Mesenchymal stem cell (in vitro differentiated cells and primary cell): ENCODE measurements at regions not wholly inside any gene's neighbourhood (a gene's known extent, or its start where the extent isn't known, plus 50 kb on each side); places are given as distances from the start of the nearest gene placed in this dataset.

Experiments used
- DNase-seq: peaks from one replicate; pipeline ENCODE4 v3.0.0-alpha.2; 2013
- H2AFZ ChIP-seq: one replicate; pipeline ENCODE4 v1.6.1; 2013; ENCODE audit warnings: low read depth, mild to moderate bottlenecking, control low read depth, inconsistent platforms, low read length, moderate library complexity
- H2AK5ac ChIP-seq: 2 replicates; pipeline ENCODE4 v1.6.1; 2013; ENCODE audit warnings: low read length, moderate library complexity, mild to moderate bottlenecking, inconsistent platforms; ENCODE audit not compliant: severe bottlenecking
- H2BK120ac ChIP-seq: one replicate; pipeline ENCODE4 v1.6.1; 2013; ENCODE audit warnings: low read depth, mild to moderate bottlenecking, inconsistent platforms, low read length, moderate library complexity
- H2BK12ac ChIP-seq, 2 experiments: one replicate each; pipeline ENCODE4 v1.6.1; 2013; ENCODE audit warnings: inconsistent platforms in 2 of 2, low read length in 2 of 2, mild to moderate bottlenecking in 2 of 2, moderate library complexity in 2 of 2, control low read depth in 1 of 2
- H2BK15ac ChIP-seq: one replicate; pipeline ENCODE4 v1.6.1; 2013; ENCODE audit warnings: mild to moderate bottlenecking, low read depth, inconsistent platforms; ENCODE audit not compliant: poor library complexity, severe bottlenecking
- H2BK5ac ChIP-seq: 2 replicates; pipeline ENCODE4 v1.6.1; 2013; ENCODE audit warnings: low read depth, mild to moderate bottlenecking, low read length, control low read depth, inconsistent platforms; ENCODE audit not compliant: poor library complexity, severe bottlenecking
- H3K14ac ChIP-seq, 2 experiments: one replicate each; pipeline ENCODE4 v1.6.1; 2013; ENCODE audit warnings: inconsistent platforms in 2 of 2, low read length in 2 of 2, control low read depth in 1 of 2, mild to moderate bottlenecking in 1 of 2, moderate library complexity in 1 of 2
- H3K18ac ChIP-seq, 2 experiments: one replicate each; pipeline ENCODE4 v1.6.1; 2013; ENCODE audit warnings: inconsistent platforms in 2 of 2, low read length in 2 of 2, control low read depth in 1 of 2, low read depth in 1 of 2, mild to moderate bottlenecking in 1 of 2
- H3K23ac ChIP-seq, 2 experiments: one replicate each; pipeline ENCODE4 v1.6.1; 2013; ENCODE audit warnings: inconsistent platforms in 2 of 2, low read length in 2 of 2, mild to moderate bottlenecking in 2 of 2, moderate library complexity in 2 of 2, control low read depth in 1 of 2
- H3K27ac ChIP-seq: 2 replicates; pipeline ENCODE4 v1.5.1; 2013; ENCODE audit warnings: mild to moderate bottlenecking, moderate library complexity, low read length, control low read depth, inconsistent platforms; ENCODE audit not compliant: poor library complexity, severe bottlenecking
- H3K27me3 ChIP-seq, 2 experiments: 2 replicates each; pipeline versions ENCODE4 v1.6.1 to v1.7.0; 2013; ENCODE audit warnings: low read length in 2 of 2, mild to moderate bottlenecking in 2 of 2, moderate library complexity in 2 of 2, control low read depth in 1 of 2, inconsistent platforms in 1 of 2; ENCODE audit not compliant: control insufficient read depth in 1 of 2, insufficient read depth in 1 of 2
- H3K36me3 ChIP-seq, 2 experiments: 2 replicates each; pipeline versions ENCODE4 v1.6.1 to v1.7.0; 2013; ENCODE audit warnings: low read length in 2 of 2, control low read depth in 1 of 2, inconsistent platforms in 1 of 2, low read depth in 1 of 2, mild to moderate bottlenecking in 1 of 2; ENCODE audit not compliant: insufficient read depth in 2 of 2, control insufficient read depth in 1 of 2
- H3K4ac ChIP-seq, 2 experiments: one replicate each; pipeline ENCODE4 v1.6.1; 2013; ENCODE audit warnings: inconsistent platforms in 2 of 2, low read length in 2 of 2, mild to moderate bottlenecking in 2 of 2, moderate library complexity in 2 of 2, control low read depth in 1 of 2, low read depth in 1 of 2
- H3K4me1 ChIP-seq: 2 replicates; pipeline ENCODE4 v1.6.1; 2013; ENCODE audit warnings: low read depth, low read length, control low read depth; ENCODE audit not compliant: control insufficient read depth, insufficient read depth
- H3K4me2 ChIP-seq: 2 replicates; pipeline ENCODE4 v1.6.1; 2013; ENCODE audit warnings: low read length, mild to moderate bottlenecking, inconsistent platforms; ENCODE audit not compliant: poor library complexity, severe bottlenecking
- H3K4me3 ChIP-seq, 2 experiments: 2 replicates each; pipeline versions ENCODE4 v1.5.1 to v1.7.0; 2013; ENCODE audit warnings: low read length in 2 of 2, mild to moderate bottlenecking in 2 of 2, control low read depth in 1 of 2, low read depth in 1 of 2; ENCODE audit not compliant: insufficient read depth in 1 of 2
- H3K79me1 ChIP-seq: replicated peaks from 2 replicates; pipeline ENCODE4 v1.6.1; 2013; ENCODE audit warnings: mild to moderate bottlenecking, control low read depth, low read length, inconsistent platforms; ENCODE audit not compliant: poor library complexity, severe bottlenecking
- H3K9ac ChIP-seq: 2 replicates; pipeline ENCODE4 v1.7.0; 2013; ENCODE audit warnings: mild to moderate bottlenecking, low read length, moderate library complexity
- H3K9me3 ChIP-seq: 2 replicates; pipeline ENCODE4 v1.7.0; 2013; ENCODE audit warnings: mild to moderate bottlenecking, low read length; ENCODE audit not compliant: control insufficient read depth
- H4K8ac ChIP-seq: one replicate; pipeline ENCODE4 v1.6.1; 2013; ENCODE audit warnings: inconsistent platforms, mild to moderate bottlenecking, low read length, moderate library complexity
- H4K91ac ChIP-seq: one replicate; pipeline ENCODE4 v1.6.1; 2013; ENCODE audit warnings: mild to moderate bottlenecking, low read length, inconsistent platforms
- WGBS: methylation state at CpG from one replicate; pipeline ENCODE4 v1.1.7; 2013; ENCODE audit warnings: mixed read lengths; 5-methylcytosine and 5-hydroxymethylcytosine counted together

DNA sequence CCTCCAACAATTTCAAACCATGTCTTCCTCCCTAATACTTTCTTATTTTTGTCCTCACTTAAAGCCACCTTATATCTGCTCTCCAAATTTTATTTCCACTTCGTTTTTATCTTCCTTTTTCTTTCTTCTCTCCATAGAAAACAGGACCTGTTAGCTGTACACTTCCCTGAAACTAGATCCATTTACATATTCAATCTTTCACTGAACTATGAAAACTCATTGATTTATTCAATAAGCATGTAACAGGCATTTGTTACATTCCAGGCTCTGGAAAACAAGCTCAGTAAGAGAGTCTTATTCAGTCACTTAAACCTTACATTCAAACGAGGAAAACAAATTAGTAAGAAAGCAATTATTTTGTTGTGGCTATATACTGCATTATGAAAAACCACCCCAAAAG, 1225.3 kb downstream of the SUCLG1 start:
- Histone ChIP-seq H3K14ac (no peak overlapping the region), H2AFZ (no peak overlapping the region), H2BK12ac (no peak overlapping the region), H3K27me3 (no peaks in the 10 kb centered on the region), H3K4me1 (no peaks in the 10 kb centered on the region), H3K79me1 (no peaks in the 10 kb centered on the region), H3K4me2 (no peak overlapping the region), H4K8ac (no peak overlapping the region), H3K4me3 (no peak overlapping the region), H3K27ac (no peak overlapping the region), H3K23ac (no peak overlapping the region), H2AK5ac (no peak overlapping the region), H3K18ac (no peak overlapping the region), H2BK5ac (no peak overlapping the region), H4K91ac (no peak overlapping the region), H3K36me3 (no peaks in the 10 kb centered on the region), H3K9me3 (no peaks in the 10 kb centered on the region), H2BK120ac (no peak overlapping the region), H2BK15ac (no peak overlapping the region), H3K4ac (no peak overlapping the region), H3K9ac (no peak overlapping the region)
- DNase-seq: no peak
- WGBS: 53% methylated on average over 1 of the region's 2 CpGs

GRCh38 chr2:83233326-83233725, 1225.8 kb downstream of the SUCLG1 start:
- no peak overlapping the region for H3K14ac ChIP-seq
- no peak overlapping the region for H2AFZ ChIP-seq
- no peak overlapping the region for H2BK5ac ChIP-seq
- H2AK5ac ChIP-seq: no peak overlapping the region
- H3K36me3 ChIP-seq: no peaks in the 10 kb centered on the region
- H2BK120ac ChIP-seq: no peak overlapping the region
- DNase-seq: peak; percentile 29
- H3K9ac ChIP-seq: no peak overlapping the region
- H3K79me1 ChIP-seq: no peaks in the 10 kb centered on the region
- H2BK15ac ChIP-seq: no peak overlapping the region
- no peak overlapping the region for H3K4me3 ChIP-seq
- no peaks in the 10 kb centered on the region for H3K27me3 ChIP-seq
- H3K18ac ChIP-seq: no peak overlapping the region
- H2BK12ac ChIP-seq: no peak overlapping the region
- no peak overlapping the region for H4K91ac ChIP-seq
- H3K9me3 ChIP-seq: no peaks in the 10 kb centered on the region
- H3K23ac ChIP-seq: no peak overlapping the region
- no peak overlapping the region for H3K4me2 ChIP-seq
- H3K4ac ChIP-seq: no peak overlapping the region
- no peak overlapping the region for H3K27ac ChIP-seq
- H4K8ac ChIP-seq: no peak overlapping the region
- H3K4me1 ChIP-seq: no peaks in the 10 kb centered on the region

DNA sequence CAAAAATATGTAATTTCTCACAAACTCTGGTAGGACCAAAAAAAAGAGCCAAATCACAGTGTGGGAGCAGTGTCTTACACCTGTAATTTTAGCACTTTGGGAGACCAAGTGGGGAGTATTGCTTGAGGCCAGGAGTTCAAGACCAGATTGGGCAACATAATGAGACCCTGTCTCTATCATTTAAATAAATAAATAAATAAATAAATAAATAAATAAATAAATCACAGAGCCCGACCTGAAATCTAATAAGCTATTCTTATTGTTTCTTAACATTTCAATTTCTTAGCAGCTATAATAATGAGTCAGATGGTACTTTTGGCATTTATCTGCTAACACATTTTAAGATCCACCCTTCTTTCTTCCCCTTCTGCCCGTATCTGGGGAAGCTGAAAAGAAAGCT, 1229.6 kb downstream of the SUCLG1 start:
- Histone ChIP-seq H4K8ac (no peak overlapping the region), H3K23ac (no peak overlapping the region), H2BK5ac (no peak overlapping the region), H2AFZ (no peak overlapping the region), H3K9me3 (no peaks in the 10 kb centered on the region), H3K36me3 (no peaks in the 10 kb centered on the region), H3K27me3 (no peaks in the 10 kb centered on the region), H3K4ac (no peak overlapping the region), H2BK120ac (no peak overlapping the region), H3K14ac (no peak overlapping the region), H3K4me2 (no peak overlapping the region), H3K9ac (no peak overlapping the region), H2BK12ac (no peak overlapping the region), H2BK15ac (no peak overlapping the region), H4K91ac (no peak overlapping the region), H3K18ac (no peak overlapping the region), H3K27ac (no peak overlapping the region), H2AK5ac (no peak overlapping the region), H3K4me3 (no peak overlapping the region), H3K79me1 (no peaks in the 10 kb centered on the region), H3K4me1 (no peaks in the 10 kb centered on the region)
- DNase-seq: no peak
- 79% methylated on average over 1 of the region's 2 CpGs for WGBS

- H2BK5ac ChIP-seq: no peak overlapping the region
- H2AFZ ChIP-seq: no peak overlapping the region
- H3K18ac ChIP-seq: no peak overlapping the region
- no peak overlapping the region for H3K9ac ChIP-seq
- no peaks in the 10 kb centered on the region for H3K36me3 ChIP-seq
- no peak overlapping the region for H2AK5ac ChIP-seq
- no peaks in the 10 kb centered on the region for H3K4me1 ChIP-seq
- H3K23ac ChIP-seq: no peak overlapping the region
- DNase-seq: no peak
- no peak overlapping the region for H3K27ac ChIP-seq
- no peaks in the 10 kb centered on the region for H3K9me3 ChIP-seq
- WGBS: no CpG with 5 or more reads among the region's 5 CpGs
- no peak overlapping the region for H4K91ac ChIP-seq
- H3K14ac ChIP-seq: no peak overlapping the region
- H3K27me3 ChIP-seq: no peaks in the 10 kb centered on the region
- no peaks in the 10 kb centered on the region for H3K79me1 ChIP-seq
- no peak overlapping the region for H2BK120ac ChIP-seq
- H4K8ac ChIP-seq: no peak overlapping the region
- H2BK15ac ChIP-seq: no peak overlapping the region
- H3K4me2 ChIP-seq: no peak overlapping the region
- no peak overlapping the region for H2BK12ac ChIP-seq
- H3K4ac ChIP-seq: no peak overlapping the region
- no peak overlapping the region for H3K4me3 ChIP-seq
Observed at GRCh38 chr2:83224591-83225200, 1234.4 kb downstream of the SUCLG1 start.
